Posterior cingulate gyrus (tissue), 11 donors: ENCODE measurements at regions not wholly inside any gene's neighbourhood (a gene's known extent, or its start where the extent isn't known, plus 50 kb on each side); places are given as distances from the start of the nearest gene placed in this dataset.

Source experiments
- DNase-seq, 10 donors: peaks; one replicate each; pipeline versions ENCODE4 v3.0.0 to v3.0.0-alpha.2; 2020 to 2021; ENCODE audit warnings: mixed read lengths in 3 of 10
- intact Hi-C: fragments of 100-400 bp; cut with DNase I; formaldehyde crosslinking; loops from one replicate; pipeline ENCODE4 v1.15.1; 2023

GRCh38 chr16:86709902-86710601 is 131.7 kb downstream of the FOXL1 start:
- intact Hi-C loops: no loop called here
- DNase-seq: peak in 1 of 10 donors; percentile 68

GRCh38 chr16:86710602-86710950 is 132.2 kb downstream of the FOXL1 start:
- peak in 1 of 10 donors; percentile 52 for DNase-seq
- intact Hi-C loops: no loop called here

GRCh38 chr16:86712158-86713009 is 134.0 kb downstream of the FOXL1 start:
- peak in 1 of 10 donors; percentile 74 for DNase-seq
- intact Hi-C loops: no loop called here

- peak in 1 of 10 donors; percentile 43 for DNase-seq
- intact Hi-C loops: no loop called here
These were observed 134.8 kb downstream of the FOXL1 start for GRCh38 chr16:86713021-86713631.

GRCh38 chr16:86714166-86714565 is 135.8 kb downstream of the FOXL1 start:
- intact Hi-C loops: no loop called here
- no peak for DNase-seq

GRCh38 chr16:86716649-86717048 is 138.3 kb downstream of the FOXL1 start:
- no peak for DNase-seq
- intact Hi-C loops: no loop called here

GRCh38 chr16:86718118-86718517 is 139.8 kb downstream of the FOXL1 start:
- intact Hi-C loops: no loop called here
- DNase-seq: no peak

DNA sequence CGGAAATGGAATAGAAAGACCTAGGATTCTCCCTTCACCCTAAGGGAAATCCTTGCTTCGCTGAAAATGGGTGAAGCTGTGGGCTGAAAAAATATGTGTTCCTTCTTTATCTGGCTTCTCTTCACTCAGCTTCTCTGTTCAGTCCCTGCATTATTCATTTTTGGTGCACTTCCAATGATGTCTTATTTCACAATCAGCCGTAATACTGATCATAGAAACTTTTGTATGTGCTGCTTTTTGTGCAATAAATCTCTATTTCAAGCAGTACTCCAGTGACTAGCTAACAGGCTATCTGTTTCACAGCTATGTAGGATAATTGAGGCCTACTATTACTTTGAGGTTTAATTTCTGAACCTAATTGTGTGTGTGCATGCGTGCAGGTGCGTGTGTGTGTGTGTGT is 144.6 kb downstream of the FOXL1 start:
- DNase-seq: no peak
- intact Hi-C loops: no loop called here

DNA sequence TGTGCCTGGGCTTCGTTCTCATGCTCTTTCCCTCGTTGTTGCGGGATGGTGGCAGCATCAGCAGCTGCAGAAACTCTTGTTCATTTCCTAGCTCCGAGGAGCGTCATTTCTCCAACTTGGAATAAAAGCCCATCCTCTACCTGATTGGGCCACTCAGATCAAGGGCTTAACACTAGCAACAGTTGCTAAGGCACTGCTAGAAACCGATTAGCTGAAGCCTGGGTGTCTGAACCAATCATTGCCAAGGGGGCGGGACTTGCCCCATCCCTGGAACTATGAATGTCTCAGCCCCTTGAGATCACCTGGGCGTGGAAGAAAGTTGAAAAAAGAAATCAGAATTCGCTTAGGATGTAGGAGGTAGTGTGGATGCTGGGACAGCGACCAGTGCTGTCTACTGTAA is 145.3 kb downstream of the FOXL1 start:
- intact Hi-C loops: no loop called here
- peak in 1 of 10 donors; percentile 45 for DNase-seq

DNA sequence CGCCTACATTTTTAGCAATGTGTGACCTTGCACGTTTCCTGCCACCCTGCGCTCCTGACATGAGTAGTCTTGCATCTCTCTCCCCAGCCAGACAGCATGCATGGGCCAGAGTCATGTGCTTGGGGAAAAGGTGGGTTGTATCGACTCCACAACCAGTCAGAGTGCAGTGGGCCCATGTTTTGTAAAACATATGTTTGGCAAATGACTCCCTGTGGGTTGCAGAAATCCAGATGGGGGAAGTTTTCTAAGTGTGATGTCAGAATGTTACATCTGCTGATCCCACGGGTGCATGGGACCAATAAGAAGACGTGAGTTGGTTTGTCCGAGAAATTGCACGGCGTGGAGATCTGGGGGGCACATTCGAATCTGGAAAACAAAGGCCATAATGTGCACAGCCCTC is 147.1 kb downstream of the FOXL1 start:
- DNase-seq: peak in 1 of 10 donors; percentile 39
- intact Hi-C loops: no loop called here

DNA sequence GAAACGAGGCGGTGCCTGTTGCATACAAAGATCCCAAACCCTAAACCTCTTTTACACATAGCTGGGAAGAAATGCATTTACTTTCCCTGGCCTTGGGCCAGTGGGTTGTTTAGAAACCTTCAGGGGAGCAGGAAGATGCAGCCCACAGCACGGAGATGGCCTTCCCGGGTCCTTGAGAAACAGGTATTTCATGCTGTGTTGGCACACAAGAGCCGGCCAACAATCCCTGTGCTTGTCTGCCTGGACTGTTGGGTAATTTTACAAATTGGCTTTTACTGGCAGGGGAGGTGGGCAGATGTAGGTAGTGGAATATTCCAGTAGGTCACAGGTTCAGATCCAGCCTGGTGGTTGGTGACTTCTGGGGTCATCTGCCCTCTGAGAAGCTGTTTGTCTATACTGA is 148.0 kb downstream of the FOXL1 start:
- DNase-seq: no peak
- intact Hi-C loops: no loop called here

DNA sequence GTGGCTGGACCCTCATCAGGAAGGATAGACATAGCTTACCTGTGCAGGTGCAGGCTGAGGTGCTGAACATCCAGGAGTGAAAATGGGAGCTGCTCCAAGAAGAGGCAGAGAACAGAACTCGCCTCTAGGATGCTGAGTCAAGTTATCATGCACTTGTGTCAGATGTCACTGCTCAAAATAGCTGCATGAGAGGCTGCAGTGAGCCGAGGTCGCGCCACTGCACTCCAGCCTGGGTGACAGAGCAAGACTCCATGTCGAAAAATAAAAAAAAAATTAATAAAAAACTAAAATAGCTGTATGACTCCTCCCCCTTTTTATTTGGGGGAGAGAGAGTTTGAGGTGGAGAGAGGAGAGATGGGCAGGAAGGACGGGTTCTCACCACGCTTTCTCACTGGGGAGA is 148.8 kb downstream of the FOXL1 start:
- intact Hi-C loops: no loop called here
- no peak for DNase-seq

- intact Hi-C loops: no loop called here
These were observed 149.3 kb downstream of the FOXL1 start for GRCh38 chr16:86727632-86728031.

GRCh38 chr16:86729686-86730085 is 151.3 kb downstream of the FOXL1 start:
- no peak for DNase-seq
- intact Hi-C loops: no loop called here

More at GRCh38 chr16:86727632-86728031, 149.3 kb downstream of the FOXL1 start:
- DNase-seq: no peak

DNA sequence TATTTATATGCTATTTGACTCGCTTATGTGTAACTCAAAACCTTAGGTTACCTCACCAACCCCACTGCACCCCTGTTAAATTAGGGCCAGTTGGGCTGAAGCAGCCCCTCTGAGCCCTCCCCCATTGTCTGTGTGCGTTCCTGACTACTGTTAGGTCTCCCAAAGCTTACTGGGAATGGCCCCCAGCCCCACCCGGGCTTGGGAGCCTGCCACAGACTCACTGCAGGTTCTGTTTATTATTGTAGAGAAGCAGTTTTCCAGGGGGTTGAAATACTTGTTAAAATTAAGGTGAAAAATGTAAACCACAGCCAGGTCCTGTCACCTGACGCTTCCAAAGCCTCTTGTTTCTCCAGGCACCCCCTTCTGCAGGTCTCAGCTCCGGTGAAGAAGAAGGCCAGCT is 151.7 kb downstream of the FOXL1 start:
- DNase-seq: peak in 1 of 10 donors; percentile 61
- intact Hi-C loops: no loop called here

GRCh38 chr16:86730597-86730996 is 152.2 kb downstream of the FOXL1 start:
- no peak for DNase-seq
- intact Hi-C loops: no loop called here

- peak in 6 of 10 donors; percentile 6 to 90 (median 60) for DNase-seq
- intact Hi-C loops: no loop called here
These were observed 154.4 kb downstream of the FOXL1 start for GRCh38 chr16:86732621-86733295.

GRCh38 chr16:86733546-86734254 is 155.4 kb downstream of the FOXL1 start:
- intact Hi-C loops: no loop called here
- DNase-seq: peak in 1 of 10 donors; percentile 58

DNA sequence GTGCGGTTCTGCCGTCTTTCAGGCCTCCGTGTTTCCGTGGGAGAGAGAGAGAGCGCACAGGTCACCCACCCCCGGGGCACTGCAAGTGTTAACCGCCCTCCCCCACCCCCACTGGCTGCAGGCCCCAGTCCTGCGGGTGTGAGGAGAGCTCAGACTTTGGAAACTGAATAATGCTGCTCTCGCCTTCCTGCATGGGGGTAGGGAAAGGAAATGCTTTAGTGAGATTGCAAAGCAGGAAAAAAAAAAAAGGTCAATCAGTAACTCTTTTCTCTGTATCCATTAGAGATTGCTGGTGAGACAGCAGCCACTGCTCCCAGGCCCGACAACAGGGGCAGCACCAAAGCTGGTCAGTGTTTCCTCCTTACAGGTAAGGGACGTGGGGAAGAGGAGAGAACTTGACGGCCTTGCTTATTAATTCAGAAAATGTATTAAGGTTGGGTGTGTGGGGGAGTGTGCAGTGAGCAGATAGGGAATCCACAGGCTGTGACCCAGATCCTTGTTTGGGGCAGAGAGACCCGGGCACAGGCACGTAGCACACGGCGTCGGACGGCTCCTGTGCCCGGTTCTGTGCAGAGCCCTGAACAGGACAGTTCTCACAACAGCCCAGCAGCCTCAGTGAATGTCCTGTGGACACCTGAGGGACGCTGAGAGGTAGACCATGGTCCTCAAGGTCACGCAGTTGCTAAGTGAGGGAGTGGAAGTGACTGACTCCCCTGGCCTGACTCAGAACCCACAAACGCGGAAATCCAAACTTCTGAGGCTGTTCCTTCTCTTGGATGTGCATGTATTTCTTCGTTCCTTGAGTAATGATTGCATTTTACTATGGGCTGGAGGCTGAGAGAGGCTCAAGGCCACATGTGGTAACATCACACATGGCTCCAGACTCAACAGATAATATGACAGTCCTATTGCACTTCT is 156.5 kb downstream of the FOXL1 start:
- peak in 1 of 10 donors; percentile 62 for DNase-seq
- intact Hi-C loops: no loop called here
